ENCODE measurements at regions not wholly inside any gene's neighbourhood (a gene's known extent, or its start where the extent isn't known, plus 50 kb on each side); places are given as distances from the start of the nearest gene placed in this dataset.
"Not testable (repeated sequence)": the region's sequence is repeated elsewhere in the genome, so short reads cannot be mapped to it uniquely, and the experiment has no call there.

DNA sequence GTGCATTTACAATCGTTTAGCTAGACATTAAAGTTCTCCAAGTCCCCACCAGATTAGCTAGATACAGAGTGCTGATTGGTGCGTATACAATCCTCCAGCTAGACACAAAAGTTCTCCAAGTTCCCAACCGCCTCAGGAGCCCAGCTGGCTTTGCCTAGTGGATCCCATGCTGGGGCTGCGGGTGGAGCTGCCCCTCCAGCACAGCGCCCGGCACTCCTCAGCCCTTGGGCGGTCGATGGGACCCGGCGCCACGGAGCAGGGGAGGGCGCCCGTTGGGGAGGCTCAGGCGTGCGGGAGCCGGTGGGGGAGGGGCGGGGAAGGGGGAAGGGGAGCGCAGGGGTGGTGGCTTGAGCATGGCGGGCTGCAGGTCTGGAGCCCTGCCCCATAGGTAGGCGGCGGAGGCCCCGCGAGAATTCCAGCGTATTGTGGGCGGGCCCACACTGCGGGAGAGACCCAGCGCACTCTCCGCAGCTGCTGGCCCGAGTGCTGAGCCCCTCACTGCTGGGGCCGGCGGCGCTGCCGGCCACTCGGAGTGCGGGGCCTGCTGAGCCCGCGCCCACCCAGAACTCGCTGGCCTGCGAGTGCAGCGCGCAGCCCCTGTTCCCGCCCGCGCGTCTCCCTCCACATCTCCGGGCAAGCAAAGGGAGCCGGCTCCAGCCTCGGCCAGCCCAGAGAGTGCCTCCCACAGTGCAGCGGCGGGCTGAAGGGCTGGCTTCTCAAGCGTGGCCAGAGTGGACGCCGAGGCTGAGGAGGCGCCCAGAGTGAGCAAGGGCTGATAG is 907.5 kb downstream of the CDH8 start:
- no peaks in the 10 kb centered on the region for H3K4me1 ChIP-seq (ENCODE audit: insufficient read depth)
- H2AFZ ChIP-seq, result no peak overlapping the region
- no peaks in the 10 kb centered on the region for H3K27me3 ChIP-seq
- 91% methylated on average over 43 of the region's 54 CpGs for WGBS (ENCODE audit: low lambda C conversion rate, missing lambda C conversion rate)
- H3K9me3 ChIP-seq (ENCODE audit: low read depth), result no peaks in the 10 kb centered on the region
- no peaks in the 10 kb centered on the region for H4K20me1 ChIP-seq (ENCODE audit: insufficient read depth, poor library complexity, severe bottlenecking)
- no peak overlapping the region for H3K4me3 ChIP-seq
- H3K27ac ChIP-seq, result no peak overlapping the region
- no peak for DNase-seq (ENCODE audit: low spot score)
- TF ChIP-seq, protein P1, sequence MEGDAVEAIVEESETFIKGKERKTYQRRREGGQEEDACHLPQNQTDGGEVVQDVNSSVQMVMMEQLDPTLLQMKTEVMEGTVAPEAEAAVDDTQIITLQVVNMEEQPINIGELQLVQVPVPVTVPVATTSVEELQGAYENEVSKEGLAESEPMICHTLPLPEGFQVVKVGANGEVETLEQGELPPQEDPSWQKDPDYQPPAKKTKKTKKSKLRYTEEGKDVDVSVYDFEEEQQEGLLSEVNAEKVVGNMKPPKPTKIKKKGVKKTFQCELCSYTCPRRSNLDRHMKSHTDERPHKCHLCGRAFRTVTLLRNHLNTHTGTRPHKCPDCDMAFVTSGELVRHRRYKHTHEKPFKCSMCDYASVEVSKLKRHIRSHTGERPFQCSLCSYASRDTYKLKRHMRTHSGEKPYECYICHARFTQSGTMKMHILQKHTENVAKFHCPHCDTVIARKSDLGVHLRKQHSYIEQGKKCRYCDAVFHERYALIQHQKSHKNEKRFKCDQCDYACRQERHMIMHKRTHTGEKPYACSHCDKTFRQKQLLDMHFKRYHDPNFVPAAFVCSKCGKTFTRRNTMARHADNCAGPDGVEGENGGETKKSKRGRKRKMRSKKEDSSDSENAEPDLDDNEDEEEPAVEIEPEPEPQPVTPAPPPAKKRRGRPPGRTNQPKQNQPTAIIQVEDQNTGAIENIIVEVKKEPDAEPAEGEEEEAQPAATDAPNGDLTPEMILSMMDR (IDR thresholded peaks at IDR 0.05; ENCODE audit: poor library complexity), result no peak
- no peak for TF ChIP-seq EZH2 (IDR thresholded peaks at IDR 0.05; ENCODE audit: borderline replicate concordance)
- no peak for TF ChIP-seq EZH2phosphoT487 (IDR thresholded peaks at IDR 0.05; ENCODE audit: low read depth, severe bottlenecking, unreplicated experiment)
- no peaks in the 10 kb centered on the region for H3K9me2 ChIP-seq (replicated peaks; ENCODE audit: insufficient read depth)
- H3K36me3 ChIP-seq (replicated peaks; ENCODE audit: insufficient read depth, low read depth), result no peaks in the 10 kb centered on the region
- no peak overlapping the region for H3K4me2 ChIP-seq
- H3K79me2 ChIP-seq, result no peaks in the 10 kb centered on the region

DNA sequence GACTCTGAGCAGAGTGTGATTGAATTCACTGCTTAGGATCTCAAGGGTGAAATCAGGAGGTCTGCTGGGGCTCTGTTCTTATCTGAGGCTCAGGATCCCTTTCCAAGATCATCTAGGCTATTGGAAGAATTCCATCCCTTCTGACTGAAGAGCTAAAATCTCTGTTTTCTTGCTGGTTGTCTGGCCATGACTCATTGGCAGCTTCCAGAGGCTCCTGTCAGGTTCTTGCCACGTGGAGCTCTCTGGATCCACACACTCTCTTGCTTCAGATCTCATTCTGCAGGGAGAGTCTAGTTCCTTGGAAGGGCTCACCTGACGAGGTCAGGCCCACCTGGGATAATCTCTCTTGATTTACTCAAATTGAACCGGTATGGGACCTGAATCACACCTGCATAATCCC is 930.7 kb downstream of the CDH8 start:
- no peak overlapping the region for H3K4me3 ChIP-seq
- H3K4me2 ChIP-seq, result no peak overlapping the region
- H2AFZ ChIP-seq, result no peak overlapping the region
- no peak overlapping the region for H3K27ac ChIP-seq
- no peaks in the 10 kb centered on the region for H3K79me2 ChIP-seq
- WGBS (ENCODE audit: low lambda C conversion rate, missing lambda C conversion rate), result 69% methylated on average over 3 of the region's 3 CpGs
- no peaks in the 10 kb centered on the region for H4K20me1 ChIP-seq (ENCODE audit: insufficient read depth, poor library complexity, severe bottlenecking)
- TF ChIP-seq, protein P1 (IDR thresholded peaks at IDR 0.05; ENCODE audit: poor library complexity), result no peak
- TF ChIP-seq EZH2 (IDR thresholded peaks at IDR 0.05; ENCODE audit: borderline replicate concordance) (no peak), EZH2phosphoT487 (IDR thresholded peaks at IDR 0.05; ENCODE audit: low read depth, severe bottlenecking, unreplicated experiment) (no peak)
- H3K27me3 ChIP-seq, result no peaks in the 10 kb centered on the region
- H3K9me2 ChIP-seq (replicated peaks; ENCODE audit: insufficient read depth), result no peaks in the 10 kb centered on the region
- H3K4me1 ChIP-seq (ENCODE audit: insufficient read depth), result no peaks in the 10 kb centered on the region
- no peaks in the 10 kb centered on the region for H3K9me3 ChIP-seq (ENCODE audit: low read depth)
- H3K36me3 ChIP-seq (replicated peaks; ENCODE audit: insufficient read depth, low read depth), result no peaks in the 10 kb centered on the region
- peak; percentile 20 for DNase-seq (ENCODE audit: low spot score)

DNA sequence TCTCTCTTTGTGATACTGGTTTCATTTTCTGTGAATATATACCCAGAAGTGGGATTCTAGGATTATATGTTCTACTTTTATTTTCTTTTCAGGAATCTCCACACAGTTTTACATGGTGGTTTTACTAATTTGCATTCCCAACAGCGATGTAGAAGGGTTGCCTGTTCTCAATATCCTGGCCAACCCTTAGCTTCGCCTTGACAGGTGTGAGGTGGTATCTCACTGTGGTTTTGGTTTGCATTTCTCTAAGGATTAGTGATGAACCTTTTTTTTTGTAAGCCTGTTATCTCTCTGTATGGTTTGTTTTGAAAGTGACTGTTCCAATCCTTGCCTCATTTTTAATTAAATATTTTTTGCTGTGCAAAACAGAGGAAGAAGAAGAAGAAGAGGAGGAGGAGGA is 937.7 kb downstream of the CDH8 start:
- H3K9me2 ChIP-seq (replicated peaks; ENCODE audit: insufficient read depth), result no peaks in the 10 kb centered on the region
- 83% methylated on average over 2 of the region's 2 CpGs for WGBS (ENCODE audit: low lambda C conversion rate, missing lambda C conversion rate)
- no peak overlapping the region for H3K27ac ChIP-seq
- TF ChIP-seq EZH2phosphoT487 (IDR thresholded peaks at IDR 0.05; ENCODE audit: low read depth, severe bottlenecking, unreplicated experiment) (no peak), EZH2 (IDR thresholded peaks at IDR 0.05; ENCODE audit: borderline replicate concordance) (no peak)
- TF ChIP-seq, protein P1 (IDR thresholded peaks at IDR 0.05; ENCODE audit: poor library complexity), result no peak
- H2AFZ ChIP-seq, result no peak overlapping the region
- no peaks in the 10 kb centered on the region for H3K9me3 ChIP-seq (ENCODE audit: low read depth)
- no peaks in the 10 kb centered on the region for H3K27me3 ChIP-seq
- H3K4me2 ChIP-seq, result no peak overlapping the region
- no peaks in the 10 kb centered on the region for H3K36me3 ChIP-seq (replicated peaks; ENCODE audit: insufficient read depth, low read depth)
- H3K4me3 ChIP-seq, result no peak overlapping the region
- DNase-seq (ENCODE audit: low spot score), result no peak
- no peaks in the 10 kb centered on the region for H3K4me1 ChIP-seq (ENCODE audit: insufficient read depth)
- H4K20me1 ChIP-seq (ENCODE audit: insufficient read depth, poor library complexity, severe bottlenecking), result no peaks in the 10 kb centered on the region
- H3K79me2 ChIP-seq, result no peaks in the 10 kb centered on the region

DNA sequence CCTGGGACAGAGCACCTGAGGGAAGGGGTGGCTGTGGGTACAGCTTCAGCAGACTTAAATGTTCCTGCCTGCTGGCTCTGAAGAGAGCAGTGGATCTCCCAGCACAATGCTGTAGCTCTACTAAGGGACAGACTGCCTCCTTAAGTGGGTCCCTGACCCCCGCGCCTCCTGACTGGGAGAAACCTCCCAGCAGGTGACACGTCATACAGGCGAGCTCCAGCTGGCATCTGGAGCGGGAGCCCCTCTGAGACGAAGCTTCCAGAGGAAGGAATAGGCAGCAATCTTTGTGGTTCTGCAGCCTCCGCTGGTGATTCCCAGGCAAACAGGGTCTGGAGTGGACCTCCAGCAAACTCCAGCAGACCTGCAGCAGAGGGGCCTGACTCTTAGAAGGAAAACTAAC is 944.9 kb downstream of the CDH8 start:
- not testable (repeated sequence) for DNase-seq (ENCODE audit: low spot score); H3K4me2 ChIP-seq; H3K79me2 ChIP-seq; H3K36me3 ChIP-seq (replicated peaks; ENCODE audit: insufficient read depth, low read depth); H3K27ac ChIP-seq; H3K4me3 ChIP-seq; H2AFZ ChIP-seq; H3K4me1 ChIP-seq (ENCODE audit: insufficient read depth); H3K9me3 ChIP-seq (ENCODE audit: low read depth); H3K9me2 ChIP-seq (replicated peaks; ENCODE audit: insufficient read depth); H4K20me1 ChIP-seq (ENCODE audit: insufficient read depth, poor library complexity, severe bottlenecking); H3K27me3 ChIP-seq
- WGBS (ENCODE audit: low lambda C conversion rate, missing lambda C conversion rate), result 90% methylated on average over 7 of the region's 7 CpGs

Measured in hepatocyte (in vitro differentiated cells).